GM20000 (cell line): ENCODE measurements at regions not wholly inside any gene's neighbourhood (a gene's known extent, or its start where the extent isn't known, plus 50 kb on each side); places are given as distances from the start of the nearest gene placed in this dataset.

Experiments
- DNase-seq: peaks from one replicate; pipeline ENCODE4 v3.0.0; 2012; ENCODE audit warnings: low spot score
- TF ChIP-seq, protein P1 (sequence below): IDR thresholded peaks from 2 replicates; pipeline ENCODE4 v1.5.1; 2012; ENCODE audit warnings: mild to moderate bottlenecking, control low read depth; ENCODE audit errors: extremely low read depth, missing control alignments

DNA sequence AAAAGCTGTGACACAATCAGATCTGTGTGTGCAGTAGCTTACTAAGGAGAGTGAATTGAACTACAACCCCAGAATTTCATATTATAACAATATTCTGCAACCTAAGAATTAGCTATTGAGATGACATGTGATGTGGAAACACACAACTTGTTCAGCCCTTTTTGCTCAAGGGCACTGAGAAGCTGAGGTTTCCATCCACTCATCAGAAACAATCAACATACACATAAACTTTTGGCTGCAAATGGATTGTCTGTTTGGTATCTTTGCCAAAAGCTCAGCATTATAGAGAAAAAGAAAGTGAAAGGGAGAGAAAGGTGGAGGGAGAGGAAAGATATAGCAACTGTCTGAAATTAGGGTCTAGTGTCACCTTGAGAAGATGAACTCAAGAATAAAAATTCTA, 117.2 kb upstream of the KLF7 start:
- TF ChIP-seq, protein P1, sequence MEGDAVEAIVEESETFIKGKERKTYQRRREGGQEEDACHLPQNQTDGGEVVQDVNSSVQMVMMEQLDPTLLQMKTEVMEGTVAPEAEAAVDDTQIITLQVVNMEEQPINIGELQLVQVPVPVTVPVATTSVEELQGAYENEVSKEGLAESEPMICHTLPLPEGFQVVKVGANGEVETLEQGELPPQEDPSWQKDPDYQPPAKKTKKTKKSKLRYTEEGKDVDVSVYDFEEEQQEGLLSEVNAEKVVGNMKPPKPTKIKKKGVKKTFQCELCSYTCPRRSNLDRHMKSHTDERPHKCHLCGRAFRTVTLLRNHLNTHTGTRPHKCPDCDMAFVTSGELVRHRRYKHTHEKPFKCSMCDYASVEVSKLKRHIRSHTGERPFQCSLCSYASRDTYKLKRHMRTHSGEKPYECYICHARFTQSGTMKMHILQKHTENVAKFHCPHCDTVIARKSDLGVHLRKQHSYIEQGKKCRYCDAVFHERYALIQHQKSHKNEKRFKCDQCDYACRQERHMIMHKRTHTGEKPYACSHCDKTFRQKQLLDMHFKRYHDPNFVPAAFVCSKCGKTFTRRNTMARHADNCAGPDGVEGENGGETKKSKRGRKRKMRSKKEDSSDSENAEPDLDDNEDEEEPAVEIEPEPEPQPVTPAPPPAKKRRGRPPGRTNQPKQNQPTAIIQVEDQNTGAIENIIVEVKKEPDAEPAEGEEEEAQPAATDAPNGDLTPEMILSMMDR: no peak
- DNase-seq: no peak

DNA sequence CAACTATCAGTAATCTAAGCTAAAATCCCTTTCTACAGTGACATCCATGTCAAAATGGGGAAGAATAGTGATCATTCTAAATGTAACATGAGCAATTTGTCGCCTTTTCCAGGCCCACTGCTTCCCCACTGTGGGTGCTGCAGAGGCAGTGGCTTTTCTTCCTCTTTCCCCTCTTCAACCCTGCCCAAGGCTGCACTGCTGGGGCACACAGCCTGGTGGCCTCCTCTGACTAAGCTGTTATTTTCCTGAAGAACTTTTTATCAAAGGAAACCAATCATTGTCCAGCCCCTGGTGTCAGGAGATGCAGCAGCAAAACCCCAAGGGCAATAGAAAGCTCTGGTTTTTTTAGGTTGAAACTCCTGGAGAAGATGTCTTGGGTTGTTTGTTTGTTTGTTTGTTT, 117.6 kb upstream of the KLF7 start:
- no peak for DNase-seq
- TF ChIP-seq, protein P1: no peak

DNA sequence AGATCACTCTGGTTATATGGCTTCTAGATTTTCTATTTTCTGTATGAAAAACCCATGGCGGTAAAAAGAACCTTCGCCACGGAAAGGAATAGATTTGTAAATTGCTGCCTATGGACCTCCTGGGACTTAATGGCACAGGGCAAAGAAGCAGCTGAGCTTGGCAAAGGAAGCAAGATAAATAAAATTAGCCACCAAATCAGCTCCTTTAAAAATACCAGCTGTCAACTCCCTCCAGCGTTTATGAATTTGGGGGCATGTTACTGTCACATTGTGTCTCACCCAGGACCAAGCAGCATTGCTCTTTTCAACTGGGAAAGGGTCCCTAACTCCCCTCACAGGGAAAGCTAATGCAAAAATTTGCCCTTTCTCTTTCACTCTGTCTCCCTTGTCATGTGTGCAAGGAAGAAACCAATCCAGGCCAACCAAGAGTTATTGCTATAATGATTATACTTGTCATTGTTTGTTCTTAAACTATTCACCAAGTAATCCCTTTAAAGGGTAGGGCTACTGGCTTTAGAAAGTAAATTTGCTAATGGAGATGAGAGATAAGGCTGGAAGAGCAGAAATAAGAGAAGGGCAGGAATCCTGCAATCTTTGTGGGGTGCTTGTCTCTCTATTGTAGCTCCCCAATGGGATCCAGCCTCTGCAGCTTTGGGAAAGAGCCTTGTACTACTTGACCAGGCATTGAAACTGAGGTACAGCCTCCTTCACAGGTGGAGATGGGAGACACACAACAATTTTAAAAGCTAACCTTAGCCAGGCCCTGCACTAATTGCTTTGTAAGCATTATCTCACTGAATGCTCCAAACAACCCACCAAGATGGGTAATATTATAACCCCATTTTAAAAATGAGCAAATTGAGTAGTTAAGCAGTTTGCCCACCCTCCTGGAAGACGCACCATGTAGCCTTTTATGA, 119.1 kb upstream of the KLF7 start:
- DNase-seq: no peak
- TF ChIP-seq, protein P1: no peak

DNA sequence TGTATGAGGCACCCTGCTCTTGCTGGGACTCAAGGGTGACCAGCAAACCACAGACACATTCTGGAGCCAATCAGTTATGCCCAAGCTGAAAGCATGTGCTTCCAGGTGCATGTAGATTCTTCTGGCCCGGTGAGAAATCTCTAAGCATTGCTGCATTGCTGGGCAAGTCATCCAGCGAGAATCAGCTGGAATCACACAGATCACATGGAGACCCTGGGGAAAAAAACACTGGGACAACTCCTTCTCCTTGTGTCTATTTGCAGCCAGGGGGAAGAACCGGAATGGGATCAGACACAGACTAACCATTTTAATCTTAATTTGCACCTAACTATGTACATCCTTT, 119.7 kb upstream of the KLF7 start:
- DNase-seq: no peak
- TF ChIP-seq, protein P1: no peak

DNA sequence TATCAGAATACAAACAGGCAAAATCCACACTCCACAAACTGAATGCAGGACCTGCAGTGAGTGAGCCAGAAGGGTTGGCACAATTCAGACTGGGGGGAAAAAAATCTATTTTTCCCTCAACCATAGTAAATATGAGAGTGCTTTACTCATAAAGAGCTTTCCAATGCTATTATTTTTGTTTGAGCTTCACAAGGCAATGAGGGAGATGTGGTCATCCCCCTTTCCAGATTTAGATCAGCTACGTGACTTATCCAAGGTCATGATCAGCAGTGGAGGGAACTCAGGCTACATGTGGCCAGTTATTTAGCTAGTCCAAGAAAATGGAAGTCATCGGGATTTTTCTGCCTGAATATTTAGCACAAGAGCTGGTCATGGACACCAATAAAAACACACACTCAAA, 120.4 kb upstream of the KLF7 start:
- TF ChIP-seq, protein P1: no peak
- no peak for DNase-seq

DNA sequence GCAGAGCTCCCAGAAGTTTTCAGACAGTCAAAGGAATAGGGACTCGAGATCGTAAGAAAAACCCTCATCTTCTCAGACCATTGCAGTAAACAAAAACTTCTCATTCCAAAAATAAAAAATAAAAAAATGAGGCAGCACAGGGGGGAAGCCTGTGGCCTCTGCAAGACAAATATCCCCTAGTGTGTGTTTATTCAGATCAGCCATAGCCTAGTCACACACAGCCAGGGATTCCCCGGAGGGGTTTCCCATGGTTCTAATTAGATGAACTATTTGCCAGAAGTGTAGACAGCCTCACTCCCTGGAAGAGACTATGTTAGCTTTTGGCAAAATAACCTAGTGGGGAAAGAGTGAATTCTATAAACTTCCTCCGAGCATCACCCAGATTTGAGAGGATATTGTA, 122.9 kb upstream of the KLF7 start:
- TF ChIP-seq, protein P1: no peak
- peak; percentile 55 for DNase-seq

DNA sequence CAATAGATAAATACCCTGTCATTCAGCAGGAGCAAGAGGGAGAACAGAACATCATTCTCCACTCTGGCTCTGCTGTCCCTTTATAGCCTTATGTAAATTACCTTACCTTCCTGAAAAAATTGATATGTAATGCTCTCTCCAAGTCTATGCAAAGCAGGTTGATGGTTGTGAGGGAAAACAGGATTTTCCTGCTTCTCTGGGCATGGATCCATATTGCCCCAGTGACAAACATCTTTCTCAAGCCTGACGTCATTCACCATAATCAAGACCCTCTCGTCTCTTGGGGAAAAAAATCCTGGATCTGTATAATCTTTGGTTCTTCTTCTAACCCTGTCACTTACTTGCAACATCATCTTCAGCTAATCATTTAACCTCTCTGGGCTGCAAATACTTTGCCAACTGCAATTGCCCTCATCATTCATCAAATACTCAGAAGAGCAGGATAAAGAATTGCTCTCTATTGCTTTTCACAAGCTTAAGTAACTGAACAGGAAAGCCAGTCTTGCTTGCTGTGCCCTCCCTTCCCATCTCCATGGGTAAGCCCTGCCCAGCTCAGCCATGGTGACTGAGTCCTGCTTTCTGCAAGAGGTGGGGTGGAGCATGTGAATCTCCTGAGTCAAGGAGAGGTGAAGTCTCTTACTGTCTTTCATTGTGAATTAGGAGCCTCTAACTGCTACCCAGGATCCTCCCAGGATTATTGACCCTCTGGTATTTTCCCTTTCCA, 123.7 kb upstream of the KLF7 start:
- no peak for DNase-seq
- TF ChIP-seq, protein P1: no peak
